ENCODE measurements at regions not wholly inside any gene's neighbourhood (a gene's known extent, or its start where the extent isn't known, plus 50 kb on each side); places are given as distances from the start of the nearest gene placed in this dataset.

DNA sequence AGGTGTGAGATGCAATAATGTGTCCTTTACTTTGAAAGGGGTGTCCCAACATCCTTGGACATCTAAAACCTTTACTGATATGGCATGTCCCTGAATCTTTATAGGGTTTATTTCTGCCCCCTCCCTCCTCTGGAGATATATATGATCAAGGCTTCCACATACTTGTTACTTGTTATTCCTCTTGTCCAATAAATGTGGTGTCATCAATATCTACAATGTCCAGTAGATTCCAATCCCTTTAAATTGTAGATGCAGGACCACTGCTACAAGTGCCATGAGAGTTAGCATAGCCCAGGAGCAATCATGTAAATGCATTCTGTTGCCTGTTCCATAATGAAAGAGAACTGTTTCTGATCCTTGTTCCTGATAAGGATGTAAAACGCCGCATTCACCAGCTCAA, 479.7 kb upstream of the MEIS1 start:
- peaks cover 12% of the 10 kb centered on the region for H3K4me1 ChIP-seq (ENCODE audit: insufficient read depth, low read length, poor library complexity, severe bottlenecking)
- POLR2A ChIA-PET (ENCODE audit: low non-redundant PET), result no interaction called here
- H3K27ac ChIP-seq (ENCODE audit: low read depth, low read length, poor library complexity, severe bottlenecking), result no peak overlapping the region
- BruUV-seq (replicated peaks), result no TSS peak
- no peak overlapping the region for H3K4me3 ChIP-seq (ENCODE audit: low read depth, low read length, poor library complexity, severe bottlenecking)
- intact Hi-C loops (cut with micrococcal nuclease; ENCODE audit: unreplicated experiment), result no loop called here
- H3K27me3 ChIP-seq (replicated peaks; ENCODE audit: insufficient read depth, low read depth, low read length, poor library complexity), result no peaks in the 10 kb centered on the region
- no peak for TF ChIP-seq EZH2 (IDR thresholded peaks at IDR 0.05; ENCODE audit: borderline replicate concordance, low read depth, low read length, poor library complexity, severe bottlenecking)
- TF ChIP-seq, protein P1, sequence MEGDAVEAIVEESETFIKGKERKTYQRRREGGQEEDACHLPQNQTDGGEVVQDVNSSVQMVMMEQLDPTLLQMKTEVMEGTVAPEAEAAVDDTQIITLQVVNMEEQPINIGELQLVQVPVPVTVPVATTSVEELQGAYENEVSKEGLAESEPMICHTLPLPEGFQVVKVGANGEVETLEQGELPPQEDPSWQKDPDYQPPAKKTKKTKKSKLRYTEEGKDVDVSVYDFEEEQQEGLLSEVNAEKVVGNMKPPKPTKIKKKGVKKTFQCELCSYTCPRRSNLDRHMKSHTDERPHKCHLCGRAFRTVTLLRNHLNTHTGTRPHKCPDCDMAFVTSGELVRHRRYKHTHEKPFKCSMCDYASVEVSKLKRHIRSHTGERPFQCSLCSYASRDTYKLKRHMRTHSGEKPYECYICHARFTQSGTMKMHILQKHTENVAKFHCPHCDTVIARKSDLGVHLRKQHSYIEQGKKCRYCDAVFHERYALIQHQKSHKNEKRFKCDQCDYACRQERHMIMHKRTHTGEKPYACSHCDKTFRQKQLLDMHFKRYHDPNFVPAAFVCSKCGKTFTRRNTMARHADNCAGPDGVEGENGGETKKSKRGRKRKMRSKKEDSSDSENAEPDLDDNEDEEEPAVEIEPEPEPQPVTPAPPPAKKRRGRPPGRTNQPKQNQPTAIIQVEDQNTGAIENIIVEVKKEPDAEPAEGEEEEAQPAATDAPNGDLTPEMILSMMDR (conservative IDR thresholded peaks at IDR 0.05; ENCODE audit: low read depth, low read length), result no peak
- no peaks in the 10 kb centered on the region for H3K9me3 ChIP-seq (ENCODE audit: low read depth, low read length, poor library complexity, severe bottlenecking)
- CTCF ChIA-PET, result no interaction called here
- no peaks in the 10 kb centered on the region for H3K36me3 ChIP-seq (ENCODE audit: insufficient read depth, low read length, poor library complexity, severe bottlenecking)
- no peak for DNase-seq (ENCODE audit: low spot score)

DNA sequence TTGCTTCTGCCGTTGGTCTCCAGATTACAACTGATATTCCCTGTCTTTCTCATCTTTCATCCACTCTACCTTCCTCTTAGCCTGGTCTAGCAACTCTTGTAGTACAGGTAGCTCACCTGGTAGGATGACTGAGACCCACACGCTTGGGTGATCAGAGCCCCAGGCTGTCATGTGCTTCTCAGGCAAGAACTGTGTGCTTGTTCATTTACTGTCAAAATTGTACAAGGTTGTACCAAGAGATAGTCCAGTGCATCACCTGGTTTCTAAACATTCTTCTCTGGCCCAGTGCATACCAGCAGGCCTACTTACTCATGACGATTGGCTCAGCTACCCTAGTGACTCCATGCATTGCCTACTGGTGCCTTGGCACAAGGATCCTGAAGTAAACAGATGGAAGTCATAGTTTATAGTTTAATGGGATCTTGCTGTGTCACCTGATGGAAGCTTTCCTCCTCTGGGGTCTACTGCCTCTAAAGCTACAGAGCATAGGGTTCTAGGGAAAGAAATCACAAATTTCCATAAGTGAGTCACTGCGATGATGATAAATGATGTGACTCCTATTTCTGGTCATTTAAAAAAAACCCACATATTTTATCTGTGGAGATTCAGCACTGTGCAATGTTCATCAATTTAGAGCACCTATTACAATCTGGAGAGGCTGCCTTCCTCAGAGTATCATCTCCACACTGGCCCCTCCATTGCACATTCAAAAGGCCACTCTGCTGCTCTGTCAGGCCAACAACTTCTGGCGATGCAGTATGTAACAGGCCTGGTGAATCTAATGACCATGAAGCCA, 481.8 kb upstream of the MEIS1 start:
- H3K4me3 ChIP-seq (ENCODE audit: low read depth, low read length, poor library complexity, severe bottlenecking), result no peak overlapping the region
- POLR2A ChIA-PET (ENCODE audit: low non-redundant PET), result no interaction called here
- DNase-seq (ENCODE audit: low spot score), result no peak
- no peak for TF ChIP-seq EZH2 (IDR thresholded peaks at IDR 0.05; ENCODE audit: borderline replicate concordance, low read depth, low read length, poor library complexity, severe bottlenecking)
- TF ChIP-seq, protein P1 (conservative IDR thresholded peaks at IDR 0.05; ENCODE audit: low read depth, low read length), result no peak
- CTCF ChIA-PET, result no interaction called here
- no TSS peak for BruUV-seq (replicated peaks)
- no peak overlapping the region for H3K27ac ChIP-seq (ENCODE audit: low read depth, low read length, poor library complexity, severe bottlenecking)
- H3K36me3 ChIP-seq (ENCODE audit: insufficient read depth, low read length, poor library complexity, severe bottlenecking), result no peaks in the 10 kb centered on the region
- intact Hi-C loops (cut with micrococcal nuclease; ENCODE audit: unreplicated experiment), result no loop called here
- H3K4me1 ChIP-seq (ENCODE audit: insufficient read depth, low read length, poor library complexity, severe bottlenecking), result peaks cover 12% of the 10 kb centered on the region
- no peaks in the 10 kb centered on the region for H3K27me3 ChIP-seq (replicated peaks; ENCODE audit: insufficient read depth, low read depth, low read length, poor library complexity)
- H3K9me3 ChIP-seq (ENCODE audit: low read depth, low read length, poor library complexity, severe bottlenecking), result no peaks in the 10 kb centered on the region

DNA sequence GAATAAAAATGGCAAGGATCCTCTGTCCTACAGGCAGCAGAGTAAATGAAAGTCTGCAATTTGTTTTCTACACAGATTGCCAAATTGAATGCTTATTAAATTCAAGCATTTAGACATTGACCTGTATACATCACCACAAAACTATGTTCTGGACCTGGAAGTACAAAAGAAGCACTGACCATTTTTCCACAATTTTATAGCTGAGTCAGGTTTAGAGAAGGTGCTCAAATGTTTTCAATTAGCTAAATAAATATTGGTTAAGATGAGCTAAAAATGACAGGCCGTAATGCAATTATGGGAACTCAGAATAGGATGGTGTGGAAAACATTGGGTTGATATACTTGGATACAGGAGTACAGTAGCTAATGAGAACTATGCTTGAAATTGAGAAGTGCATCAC, 490.7 kb upstream of the MEIS1 start:
- no peak for DNase-seq (ENCODE audit: low spot score)
- no TSS peak for BruUV-seq (replicated peaks)
- Histone ChIP-seq H3K4me3 (ENCODE audit: low read depth, low read length, poor library complexity, severe bottlenecking) (no peak overlapping the region), H3K9me3 (ENCODE audit: low read depth, low read length, poor library complexity, severe bottlenecking) (no peaks in the 10 kb centered on the region), H3K27ac (ENCODE audit: low read depth, low read length, poor library complexity, severe bottlenecking) (no peak overlapping the region), H3K27me3 (replicated peaks; ENCODE audit: insufficient read depth, low read depth, low read length, poor library complexity) (no peaks in the 10 kb centered on the region), H3K4me1 (ENCODE audit: insufficient read depth, low read length, poor library complexity, severe bottlenecking) (no peaks in the 10 kb centered on the region), H3K36me3 (ENCODE audit: insufficient read depth, low read length, poor library complexity, severe bottlenecking) (no peaks in the 10 kb centered on the region)
- ChIA-PET CTCF (no interaction called here), POLR2A (ENCODE audit: low non-redundant PET) (no interaction called here)
- TF ChIP-seq, protein P1 (conservative IDR thresholded peaks at IDR 0.05; ENCODE audit: low read depth, low read length), result no peak
- TF ChIP-seq EZH2 (IDR thresholded peaks at IDR 0.05; ENCODE audit: borderline replicate concordance, low read depth, low read length, poor library complexity, severe bottlenecking), result no peak
- intact Hi-C loops (cut with micrococcal nuclease; ENCODE audit: unreplicated experiment), result no loop called here
